Mononuclear cell (primary cell): ENCODE measurements at regions not wholly inside any gene's neighbourhood (a gene's known extent, or its start where the extent isn't known, plus 50 kb on each side); places are given as distances from the start of the nearest gene placed in this dataset.
"Not testable (repeated sequence)": the region's sequence is repeated elsewhere in the genome, so short reads cannot be mapped to it uniquely, and the experiment has no call there.

Experiments used
- H3K27me3 ChIP-seq: 2 replicates; pipeline ENCODE4 v1.6.0; 2011; ENCODE audit warnings: low read length, control low read depth; ENCODE audit not compliant: insufficient read depth
- H3K4me1 ChIP-seq: 2 replicates; pipeline ENCODE4 v1.5.1; 2011; ENCODE audit warnings: mild to moderate bottlenecking, low read length, control low read depth; ENCODE audit not compliant: insufficient read depth
- H3K4me3 ChIP-seq: 2 replicates; pipeline ENCODE4 v1.5.1; 2011; ENCODE audit warnings: mild to moderate bottlenecking, low read length, moderate library complexity
- H3K9me3 ChIP-seq: 2 replicates; pipeline ENCODE4 v1.5.1; 2011; ENCODE audit warnings: low read depth, mild to moderate bottlenecking, control low read depth, low read length

DNA sequence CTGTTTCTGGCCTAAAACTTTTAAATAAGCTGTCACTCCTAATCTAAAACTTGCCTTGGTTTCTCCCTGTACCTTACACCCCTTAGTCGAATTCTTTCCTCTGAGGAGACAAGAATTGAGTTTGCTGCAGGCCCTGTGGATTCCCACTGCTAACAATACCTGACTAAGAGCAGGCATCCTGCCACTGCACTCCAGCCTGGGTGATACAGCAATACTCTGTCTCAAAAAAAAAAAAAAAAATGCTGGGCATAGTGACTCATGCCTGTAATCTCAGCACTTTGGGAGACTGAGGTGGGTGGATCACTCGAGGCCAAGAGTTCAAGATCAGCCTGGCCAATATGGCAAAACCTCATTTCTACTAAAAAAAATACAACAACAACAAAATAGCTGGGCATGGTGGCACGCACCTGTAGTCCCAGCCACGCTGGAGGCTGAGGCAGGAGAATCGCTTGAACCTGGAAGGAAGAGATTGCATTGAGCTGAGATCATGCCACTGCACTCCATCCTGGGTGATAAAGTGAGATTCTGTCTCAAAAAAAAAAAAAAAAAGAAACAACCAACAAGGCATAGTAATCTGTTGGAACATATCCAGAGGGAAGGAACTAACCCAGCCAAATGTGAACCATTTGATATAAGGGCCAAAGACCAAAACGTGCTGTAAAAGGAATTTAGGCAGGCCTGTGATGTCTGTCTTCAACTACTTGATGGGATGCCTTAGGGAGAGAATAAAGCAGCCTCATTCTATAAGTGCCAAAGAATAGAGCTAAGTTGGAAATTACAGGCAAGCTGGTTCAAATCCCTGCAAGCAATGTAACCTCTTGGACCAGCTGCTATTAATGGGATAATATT is 732.7 kb upstream of the AUTS2 start:
- Histone ChIP-seq H3K4me3 (no peak overlapping the region), H3K27me3 (no peaks in the 10 kb centered on the region), H3K4me1 (no peaks in the 10 kb centered on the region), H3K9me3 (no peaks in the 10 kb centered on the region)

DNA sequence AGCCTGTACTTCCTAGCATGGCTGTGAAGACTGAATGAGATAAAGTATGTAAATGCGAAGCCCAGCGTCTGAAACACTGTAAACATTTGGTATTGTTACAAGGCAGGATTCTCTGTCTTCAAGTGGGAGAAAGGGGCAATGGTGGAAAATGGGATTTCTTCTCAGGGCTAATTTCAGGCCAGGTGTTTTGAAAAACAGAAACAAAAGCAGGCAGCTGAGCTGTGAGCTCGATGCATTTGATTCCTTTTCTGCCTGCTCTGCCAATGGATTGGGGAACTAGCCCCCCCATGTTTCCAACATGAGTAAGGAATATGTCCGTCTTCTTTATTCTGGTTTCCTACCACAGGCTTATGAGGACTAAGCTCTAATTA is 732.1 kb upstream of the AUTS2 start:
- no peaks in the 10 kb centered on the region for H3K27me3 ChIP-seq
- H3K4me3 ChIP-seq, result no peak overlapping the region
- H3K9me3 ChIP-seq, result no peaks in the 10 kb centered on the region
- no peaks in the 10 kb centered on the region for H3K4me1 ChIP-seq

DNA sequence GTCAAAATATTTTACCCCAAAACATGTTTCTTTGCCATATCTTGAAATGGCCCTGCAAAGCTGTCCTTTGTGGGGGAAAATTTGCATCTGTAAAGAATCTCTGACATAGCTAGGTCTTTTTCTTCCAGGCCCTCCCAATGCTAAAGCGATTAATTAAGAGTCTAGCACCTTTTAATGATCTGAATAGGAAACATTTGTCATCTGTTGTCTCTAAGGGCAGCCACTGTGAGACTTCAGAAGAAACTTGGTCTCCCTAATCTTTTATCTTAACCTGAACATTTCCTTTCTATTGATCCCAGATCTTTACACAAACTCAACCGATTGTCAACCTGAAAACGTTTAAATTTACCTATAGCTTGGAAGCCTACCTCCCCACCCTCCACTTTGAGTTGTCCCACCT is 731.6 kb upstream of the AUTS2 start:
- H3K9me3 ChIP-seq, H3K27me3 ChIP-seq, H3K4me1 ChIP-seq, H3K4me3 ChIP-seq: not testable (repeated sequence)

- Histone ChIP-seq H3K4me1 (no peaks in the 10 kb centered on the region), H3K4me3 (no peak overlapping the region), H3K9me3 (no peaks in the 10 kb centered on the region), H3K27me3 (no peaks in the 10 kb centered on the region)
These were observed 729.3 kb upstream of the AUTS2 start for GRCh38 chr7:68868978-68869377.

GRCh38 chr7:68873616-68874015 is 724.7 kb upstream of the AUTS2 start:
- no peak overlapping the region for H3K4me3 ChIP-seq
- H3K9me3 ChIP-seq, result no peaks in the 10 kb centered on the region
- no peaks in the 10 kb centered on the region for H3K27me3 ChIP-seq
- no peaks in the 10 kb centered on the region for H3K4me1 ChIP-seq

DNA sequence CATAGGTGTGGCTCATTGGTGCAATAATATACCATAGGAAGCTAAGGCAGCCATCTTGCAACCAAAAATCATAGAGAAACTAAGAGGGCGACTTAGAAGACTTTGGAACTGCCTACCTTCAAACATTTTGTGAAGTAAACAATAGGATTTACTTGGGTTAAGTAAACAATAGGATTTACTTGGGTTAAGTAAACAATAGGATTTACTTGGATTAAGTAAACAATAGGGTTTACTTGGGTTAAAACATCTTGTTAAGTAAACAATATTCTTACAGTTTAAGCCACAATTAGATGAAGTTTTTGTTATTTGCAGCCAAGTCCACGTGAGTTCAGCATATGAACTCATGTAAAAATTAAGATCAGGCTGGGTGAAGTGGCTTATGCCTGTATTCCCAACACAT is 722.4 kb upstream of the AUTS2 start:
- H3K4me1 ChIP-seq, result no peaks in the 10 kb centered on the region
- no peaks in the 10 kb centered on the region for H3K27me3 ChIP-seq
- H3K4me3 ChIP-seq, result no peak overlapping the region
- H3K9me3 ChIP-seq, result no peaks in the 10 kb centered on the region

- H3K4me3 ChIP-seq, H3K9me3 ChIP-seq, H3K27me3 ChIP-seq, H3K4me1 ChIP-seq: not testable (repeated sequence)
These were observed 711.2 kb upstream of the AUTS2 start for GRCh38 chr7:68887116-68887515.

GRCh38 chr7:68888971-68889385 is 709.3 kb upstream of the AUTS2 start:
- H3K4me1 ChIP-seq, result no peaks in the 10 kb centered on the region

GRCh38 chr7:68892236-68892635 is 706.0 kb upstream of the AUTS2 start:
- Histone ChIP-seq H3K27me3 (no peaks in the 10 kb centered on the region), H3K4me1 (no peaks in the 10 kb centered on the region), H3K4me3 (no peak overlapping the region), H3K9me3 (no peaks in the 10 kb centered on the region)

More at GRCh38 chr7:68888971-68889385, 709.3 kb upstream of the AUTS2 start:
- H3K4me3 ChIP-seq, result no peak overlapping the region
- H3K27me3 ChIP-seq, result no peaks in the 10 kb centered on the region
- peaks cover 6% of the 10 kb centered on the region for H3K9me3 ChIP-seq

- Histone ChIP-seq H3K9me3 (no peaks in the 10 kb centered on the region), H3K4me1 (no peaks in the 10 kb centered on the region), H3K4me3 (no peak overlapping the region), H3K27me3 (no peaks in the 10 kb centered on the region)
These were observed 704.9 kb upstream of the AUTS2 start for GRCh38 chr7:68893411-68893810.

DNA sequence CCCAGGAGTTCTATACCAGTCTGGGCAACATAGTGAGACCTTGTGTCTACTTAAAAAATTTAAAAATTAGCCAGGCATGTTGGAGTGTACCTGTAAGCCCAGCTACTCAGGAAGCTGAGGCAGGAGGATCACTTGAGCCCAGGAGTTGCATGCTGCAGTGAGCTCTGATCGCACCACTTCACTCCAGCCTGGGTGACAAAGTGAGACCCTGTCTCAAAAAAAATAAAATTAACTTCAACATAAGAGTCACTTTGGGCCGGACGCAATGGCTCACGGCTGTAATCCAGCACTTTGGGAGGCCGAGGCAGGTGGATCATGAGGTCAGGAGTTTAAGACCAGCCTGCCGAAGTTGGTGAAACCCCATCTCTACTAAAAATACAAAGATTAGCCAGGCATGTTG is 699.1 kb upstream of the AUTS2 start:
- H3K4me1 ChIP-seq, H3K27me3 ChIP-seq, H3K9me3 ChIP-seq, H3K4me3 ChIP-seq: not testable (repeated sequence)

- no peaks in the 10 kb centered on the region for H3K4me1 ChIP-seq
- H3K27me3 ChIP-seq, result no peaks in the 10 kb centered on the region
- no peak overlapping the region for H3K4me3 ChIP-seq
These were observed 698.2 kb upstream of the AUTS2 start for GRCh38 chr7:68900096-68900495.

GRCh38 chr7:68904630-68905029 is 693.6 kb upstream of the AUTS2 start:
- Histone ChIP-seq H3K4me3 (no peak overlapping the region), H3K27me3 (no peaks in the 10 kb centered on the region), H3K4me1 (no peaks in the 10 kb centered on the region), H3K9me3 (no peaks in the 10 kb centered on the region)

More at GRCh38 chr7:68900096-68900495, 698.2 kb upstream of the AUTS2 start:
- H3K9me3 ChIP-seq, result no peaks in the 10 kb centered on the region

- H3K9me3 ChIP-seq, result no peaks in the 10 kb centered on the region
These were observed 686.5 kb upstream of the AUTS2 start for GRCh38 chr7:68911754-68912153.

GRCh38 chr7:68914006-68914405 is 684.3 kb upstream of the AUTS2 start:
- no peaks in the 10 kb centered on the region for H3K4me1 ChIP-seq

More at GRCh38 chr7:68911754-68912153, 686.5 kb upstream of the AUTS2 start:
- Histone ChIP-seq H3K4me1 (no peaks in the 10 kb centered on the region), H3K27me3 (no peaks in the 10 kb centered on the region), H3K4me3 (no peak overlapping the region)

DNA sequence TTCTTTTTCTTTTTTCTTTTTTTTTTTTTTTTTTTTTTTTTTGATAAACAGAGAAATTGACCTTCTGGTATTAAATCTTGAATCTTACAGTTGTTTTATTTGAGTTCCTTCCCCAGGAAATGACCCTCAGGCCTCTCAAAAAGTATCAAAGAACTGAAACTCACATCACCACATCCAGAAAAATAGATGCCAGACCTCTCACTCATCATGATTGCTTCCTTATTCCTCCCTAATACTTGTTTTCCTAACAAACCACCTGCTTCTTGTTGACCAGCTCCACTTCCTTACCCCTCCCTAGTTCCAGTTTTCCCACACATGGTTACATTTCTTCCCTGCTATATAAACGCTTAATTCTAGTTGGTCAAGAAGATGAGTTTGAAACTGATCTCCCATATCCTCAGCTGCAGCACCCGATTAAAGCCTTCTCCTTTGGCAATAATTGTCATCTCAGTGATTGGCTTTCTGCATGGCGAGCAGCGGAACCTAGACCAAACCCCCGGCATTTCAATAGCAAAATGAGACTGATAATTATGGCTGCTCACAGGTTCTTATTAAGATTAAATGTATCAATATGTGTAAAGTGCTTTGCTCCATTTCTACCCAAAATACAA is 681.1 kb upstream of the AUTS2 start:
- Histone ChIP-seq H3K4me3 (no peak overlapping the region), H3K27me3 (no peaks in the 10 kb centered on the region), H3K4me1 (no peaks in the 10 kb centered on the region), H3K9me3 (no peaks in the 10 kb centered on the region)

More at GRCh38 chr7:68914006-68914405, 684.3 kb upstream of the AUTS2 start:
- H3K4me3 ChIP-seq, result no peak overlapping the region
- H3K9me3 ChIP-seq, result no peaks in the 10 kb centered on the region
- H3K27me3 ChIP-seq, result no peaks in the 10 kb centered on the region
